Left ventricle myocardium inferior (tissue), 1 donor: ENCODE measurements at regions not wholly inside any gene's neighbourhood (a gene's known extent, or its start where the extent isn't known, plus 50 kb on each side); places are given as distances from the start of the nearest gene placed in this dataset.
"Not testable (repeated sequence)": the region's sequence is repeated elsewhere in the genome, so short reads cannot be mapped to it uniquely, and the experiment has no call there.

Source experiments
- DNase-seq: peaks from one replicate; pipeline ENCODE4 v3.0.0-alpha.2; 2020
- H3K27ac ChIP-seq: fragments of 200-600 bp; replicated peaks from 2 replicates; pipeline ENCODE4 v1.8.0; 2021
- H3K27me3 ChIP-seq: fragments of 200-600 bp; 2 replicates; pipeline ENCODE4 v1.8.0; 2021; ENCODE audit warnings: low read depth
- H3K36me3 ChIP-seq: fragments of 200-600 bp; 2 replicates; pipeline ENCODE4 v1.8.0; 2021
- H3K4me1 ChIP-seq: fragments of 200-600 bp; 2 replicates; pipeline ENCODE4 v1.8.0; 2021
- H3K4me3 ChIP-seq: fragments of 200-600 bp; 2 replicates; pipeline ENCODE4 v1.8.0; 2021; ENCODE audit warnings: mild to moderate bottlenecking, moderate library complexity
- H3K9me3 ChIP-seq: fragments of 200-600 bp; replicated peaks from 2 replicates; pipeline ENCODE4 v1.8.0; 2021
- CTCF ChIP-seq: fragments of 200-600 bp; IDR thresholded peaks from 2 replicates; pipeline ENCODE4 v1.8.0; 2021; ENCODE audit warnings: antibody characterized with exemption, mild to moderate bottlenecking, borderline replicate concordance
- intact Hi-C: fragments of 100-400 bp; cut with micrococcal nuclease; formaldehyde crosslinking; loops from one replicate; pipeline ENCODE4 v1.11.0; 2022
- donor health status: DM: no; HTN: yes; CAD: no; lungs with severe emphysema.

- H3K9me3 ChIP-seq, result peaks cover 17% of the 10 kb centered on the region
- no peak overlapping the region for H3K27ac ChIP-seq
- DNase-seq, result no peak
- no peaks in the 10 kb centered on the region for H3K36me3 ChIP-seq
- no peak overlapping the region for H3K4me3 ChIP-seq
- no peaks in the 10 kb centered on the region for H3K4me1 ChIP-seq
- intact Hi-C loops, result no loop called here
- no peaks in the 10 kb centered on the region for H3K27me3 ChIP-seq
- TF ChIP-seq CTCF, result no peak
Observed at GRCh38 chr14:27256805-27257204, 659.0 kb upstream of the NOVA1 start.

- Histone ChIP-seq H3K9me3 (peaks cover 12% of the 10 kb centered on the region), H3K36me3 (no peaks in the 10 kb centered on the region), H3K4me1 (no peaks in the 10 kb centered on the region), H3K4me3 (no peak overlapping the region), H3K27me3 (no peaks in the 10 kb centered on the region), H3K27ac (no peak overlapping the region)
- intact Hi-C loops, result no loop called here
- no peak for TF ChIP-seq CTCF
- DNase-seq, result no peak
Observed at GRCh38 chr14:27267876-27268275, 670.0 kb upstream of the NOVA1 start.

- H3K27ac ChIP-seq, result no peak overlapping the region
- no peak overlapping the region for H3K4me3 ChIP-seq
- TF ChIP-seq CTCF, result no peak
- no peaks in the 10 kb centered on the region for H3K27me3 ChIP-seq
- no peaks in the 10 kb centered on the region for H3K36me3 ChIP-seq
- no peak for DNase-seq
- intact Hi-C loops, result no loop called here
- H3K4me1 ChIP-seq, result no peaks in the 10 kb centered on the region
- H3K9me3 ChIP-seq, result no peaks in the 10 kb centered on the region
Observed at GRCh38 chr14:27270716-27271115, 672.9 kb upstream of the NOVA1 start.

- no peak for DNase-seq
- intact Hi-C loops, result no loop called here
- no peak for TF ChIP-seq CTCF
Observed at GRCh38 chr14:27278341-27278740, 680.5 kb upstream of the NOVA1 start.

GRCh38 chr14:27305441-27305945 is 707.7 kb upstream of the NOVA1 start:
- TF ChIP-seq CTCF, result no peak
- intact Hi-C loops, result no loop called here

More at GRCh38 chr14:27278341-27278740, 680.5 kb upstream of the NOVA1 start:
- no peaks in the 10 kb centered on the region for H3K4me1 ChIP-seq
- H3K27me3 ChIP-seq, result no peaks in the 10 kb centered on the region
- no peaks in the 10 kb centered on the region for H3K36me3 ChIP-seq
- H3K4me3 ChIP-seq, result no peak overlapping the region
- peaks cover 10% of the 10 kb centered on the region for H3K9me3 ChIP-seq
- no peak overlapping the region for H3K27ac ChIP-seq

GRCh38 chr14:27312730-27313129 is 714.9 kb upstream of the NOVA1 start:
- H3K27ac ChIP-seq, H3K4me3 ChIP-seq, H3K36me3 ChIP-seq, intact Hi-C loops, DNase-seq, H3K4me1 ChIP-seq, H3K27me3 ChIP-seq: not testable (repeated sequence)
- peaks cover 21% of the 10 kb centered on the region for H3K9me3 ChIP-seq

More at GRCh38 chr14:27305441-27305945, 707.7 kb upstream of the NOVA1 start:
- Histone ChIP-seq H3K27me3 (no peaks in the 10 kb centered on the region), H3K27ac (no peak overlapping the region), H3K4me3 (no peak overlapping the region), H3K36me3 (no peaks in the 10 kb centered on the region), H3K9me3 (peaks cover 43% of the 10 kb centered on the region), H3K4me1 (no peaks in the 10 kb centered on the region)
- DNase-seq, result no peak
